ENCODE measurements at regions not wholly inside any gene's neighbourhood (a gene's known extent, or its start where the extent isn't known, plus 50 kb on each side); places are given as distances from the start of the nearest gene placed in this dataset.

DNA sequence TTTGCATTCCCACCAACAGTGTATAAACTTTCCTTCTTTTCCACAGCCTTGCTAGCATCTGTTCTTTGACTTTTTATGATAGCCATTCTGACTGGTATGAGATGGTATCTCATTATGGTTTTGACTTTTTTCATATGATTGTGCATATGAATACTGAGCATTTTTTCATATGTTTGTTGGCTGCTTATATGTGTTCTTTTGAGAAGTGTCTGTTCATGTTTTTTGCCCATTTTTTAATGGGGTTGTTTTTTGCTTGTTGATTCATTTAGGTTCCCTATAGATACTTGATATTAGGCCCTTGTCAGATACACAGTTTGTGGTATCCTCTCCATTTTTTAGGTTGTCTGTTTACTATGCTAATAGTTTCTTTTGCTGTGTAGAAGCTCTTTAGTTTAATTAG, 185.8 kb upstream of the SPAG17 start:
- no peaks in the 10 kb centered on the region for H3F3A ChIP-seq (replicated peaks; ENCODE audit: insufficient read depth)
- H3K36me3 ChIP-seq (replicated peaks in 1 of 2; ENCODE audit: control insufficient read depth in 1 of 2, insufficient read depth in 2 of 2, low read length in 1 of 2) = no peaks in the 10 kb centered on the region
- H3K27me3 ChIP-seq (ENCODE audit: insufficient read depth) = no peaks in the 10 kb centered on the region
- ChIA-PET CTCF (no interaction called here), POLR2A (no interaction called here)
- H2AFZ ChIP-seq (ENCODE audit: low read depth) = no peak overlapping the region
- no peak overlapping the region for H3K27ac ChIP-seq (ENCODE audit: low read depth in 2 of 2, low read length in 1 of 2)
- no peaks in the 10 kb centered on the region for H3K9me2 ChIP-seq
- no peak overlapping the region for H3K9ac ChIP-seq
- no peaks in the 10 kb centered on the region for H3K9me3 ChIP-seq
- no peak for TF ChIP-seq GATA2 (CRISPR knock-in tag; IDR thresholded peaks at IDR 0.05)
- TF ChIP-seq TCF12 (IDR thresholded peaks at IDR 0.05) = no peak
- TF ChIP-seq SMC3 (IDR thresholded peaks at IDR 0.05; ENCODE audit: low read depth, low read length) = no peak
- no peak for TF ChIP-seq NFIC (IDR thresholded peaks at IDR 0.05; ENCODE audit: borderline replicate concordance)
- TF ChIP-seq JUND (IDR thresholded peaks at IDR 0.05) = no peak
- TF ChIP-seq RAD21 (IDR thresholded peaks at IDR 0.05; ENCODE audit: low read length) = no peak
- TF ChIP-seq EP300 (IDR thresholded peaks at IDR 0.05; ENCODE audit: borderline replicate concordance in 1 of 2, low read depth in 1 of 2, low read length in 1 of 2) = no peak
- TF ChIP-seq ZBTB33 (IDR thresholded peaks at IDR 0.05; ENCODE audit: borderline replicate concordance, low read depth) = no peak
- no peak for TF ChIP-seq ELF1 (IDR thresholded peaks at IDR 0.05)
- no peak for TF ChIP-seq FOXM1 (IDR thresholded peaks at IDR 0.05; ENCODE audit: low read depth)
- TF ChIP-seq TAF1 (IDR thresholded peaks at IDR 0.05; ENCODE audit: borderline replicate concordance, low read depth, low read length) = no peak
- no peak for TF ChIP-seq EZH2phosphoT487 (IDR thresholded peaks at IDR 0.05; ENCODE audit: borderline replicate concordance, low read depth)
- no peak for TF ChIP-seq NRF1 (IDR thresholded peaks at IDR 0.05; ENCODE audit: low read depth, low read length)
- no peak overlapping the region for H3K4me2 ChIP-seq
- H4K20me1 ChIP-seq (ENCODE audit: insufficient read depth) = no peaks in the 10 kb centered on the region
- no peaks in the 10 kb centered on the region for H3K4me1 ChIP-seq (ENCODE audit: control insufficient read depth in 1 of 2, insufficient read depth in 2 of 2, low read depth in 1 of 2, low read length in 1 of 2)
- H3K79me2 ChIP-seq (ENCODE audit: insufficient read depth) = no peaks in the 10 kb centered on the region
- H3K4me3 ChIP-seq (ENCODE audit: low read depth in 2 of 2, low read length in 1 of 2) = no peak overlapping the region
- no peak for DNase-seq

GRCh38 chr1:118366286-118366685, 181.3 kb upstream of the SPAG17 start:
- DNase-seq = no peak
- no peaks in the 10 kb centered on the region for H3K9me2 ChIP-seq

More at GRCh38 chr1:118366286-118366685, 181.3 kb upstream of the SPAG17 start:
- ChIA-PET POLR2A (no interaction called here), CTCF (interaction anchor here (1.4 kb wide), 1 partner anchor 260 kb away, joined by 3 read pairs; no protein-coding TSS in a partner anchor)
- no peaks in the 10 kb centered on the region for H3K79me2 ChIP-seq (ENCODE audit: insufficient read depth)
- H3K27me3 ChIP-seq (ENCODE audit: insufficient read depth) = no peaks in the 10 kb centered on the region
- H3K4me3 ChIP-seq (ENCODE audit: low read depth in 2 of 2, low read length in 1 of 2) = no peak overlapping the region
- H3K36me3 ChIP-seq (replicated peaks in 1 of 2; ENCODE audit: control insufficient read depth in 1 of 2, insufficient read depth in 2 of 2, low read length in 1 of 2) = peaks cover 0 to 4% of the 10 kb centered on the region in 2 experiments
- no peak overlapping the region for H3K4me2 ChIP-seq
- H2AFZ ChIP-seq (ENCODE audit: low read depth) = no peak overlapping the region
- WGBS (ENCODE audit: low lambda C conversion rate) = 0% methylated on average over 1 of the region's 1 CpG
- H3K9ac ChIP-seq = no peak overlapping the region
- no peaks in the 10 kb centered on the region for H3F3A ChIP-seq (replicated peaks; ENCODE audit: insufficient read depth)
- H3K9me3 ChIP-seq = no peaks in the 10 kb centered on the region
- no peak overlapping the region for H3K27ac ChIP-seq (ENCODE audit: low read depth in 2 of 2, low read length in 1 of 2)
- H3K4me1 ChIP-seq (ENCODE audit: control insufficient read depth in 1 of 2, insufficient read depth in 2 of 2, low read depth in 1 of 2, low read length in 1 of 2) = no peaks in the 10 kb centered on the region
- no peak for TF ChIP-seq RAD21 (IDR thresholded peaks at IDR 0.05; ENCODE audit: low read length)
- TF ChIP-seq, protein P1, sequence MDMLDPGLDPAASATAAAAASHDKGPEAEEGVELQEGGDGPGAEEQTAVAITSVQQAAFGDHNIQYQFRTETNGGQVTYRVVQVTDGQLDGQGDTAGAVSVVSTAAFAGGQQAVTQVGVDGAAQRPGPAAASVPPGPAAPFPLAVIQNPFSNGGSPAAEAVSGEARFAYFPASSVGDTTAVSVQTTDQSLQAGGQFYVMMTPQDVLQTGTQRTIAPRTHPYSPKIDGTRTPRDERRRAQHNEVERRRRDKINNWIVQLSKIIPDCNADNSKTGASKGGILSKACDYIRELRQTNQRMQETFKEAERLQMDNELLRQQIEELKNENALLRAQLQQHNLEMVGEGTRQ (IDR thresholded peaks at IDR 0.05; ENCODE audit: borderline replicate concordance, low read depth, low read length) = no peak
- no peak for TF ChIP-seq MEF2A (IDR thresholded peaks at IDR 0.05; ENCODE audit: borderline replicate concordance, low read depth)
- TF ChIP-seq ELF1 (IDR thresholded peaks at IDR 0.05) = no peak
- no peak for TF ChIP-seq ZBTB33 (IDR thresholded peaks at IDR 0.05; ENCODE audit: borderline replicate concordance, low read depth)
- TF ChIP-seq RCOR1 (IDR thresholded peaks at IDR 0.05; ENCODE audit: low read length) = no peak
- TF ChIP-seq GABPA (IDR thresholded peaks at IDR 0.05; ENCODE audit: low read depth) = no peak
- TF ChIP-seq NFIC (IDR thresholded peaks at IDR 0.05; ENCODE audit: borderline replicate concordance) = no peak
- TF ChIP-seq CHD2 (IDR thresholded peaks at IDR 0.05; ENCODE audit: low read length, partially characterized antibody) = no peak
- no peaks in the 10 kb centered on the region for H4K20me1 ChIP-seq (ENCODE audit: insufficient read depth)

Measured in SK-N-SH (cell line).